Esophagus squamous epithelium (tissue), 5 donors: ENCODE measurements at regions not wholly inside any gene's neighbourhood (a gene's known extent, or its start where the extent isn't known, plus 50 kb on each side); places are given as distances from the start of the nearest gene placed in this dataset.
A peak's percentile ranks its signal among the peaks of the same experiment; 100 is the strongest.
"Not testable (repeated sequence)": the region's sequence is repeated elsewhere in the genome, so short reads cannot be mapped to it uniquely, and the experiment has no call there.

Experiments
- DNase-seq: peaks from one replicate; lab custom pipeline; 2025; lab: John Stamatoyannopoulos, UW
- H3K27ac ChIP-seq, 4 donors: fragments of 200-600 bp; sonication (generic); one replicate each; pipeline ENCODE4 v1.5.1; 2016 to 2019; ENCODE audit warnings: mild to moderate bottlenecking in 1 of 4
- H3K27me3 ChIP-seq, 4 donors: fragments of 200-600 bp; sonication (generic); 1 replicate in 3 of 4; 2 replicates in 1 of 4; pipeline versions ENCODE4 v1.5.1 to v1.6.0; 2017 to 2021; ENCODE audit warnings: antibody characterized with exemption in 1 of 4
- H3K36me3 ChIP-seq, 3 donors: fragments of 200-600 bp; sonication (generic); one replicate each; pipeline ENCODE4 v1.5.1; 2016 to 2019
- H3K4me1 ChIP-seq, 3 donors: fragments of 200-600 bp; sonication (generic); one replicate each; pipeline ENCODE4 v1.5.1; 2017 to 2019
- H3K4me3 ChIP-seq, 4 donors: fragments of 200-600 bp; sonication (generic); 1 replicate in 3 of 4; 2 replicates in 1 of 4; pipeline ENCODE4 v1.5.1; 2016 to 2019; ENCODE audit warnings: mild to moderate bottlenecking in 2 of 4, moderate library complexity in 1 of 4
- H3K9me3 ChIP-seq, 3 donors: fragments of 200-600 bp; sonication (generic); one replicate each; pipeline ENCODE4 v1.5.1; 2016 to 2019
- POLR2A ChIP-seq, 4 donors: fragments of 450-650 bp; IDR thresholded peaks; one replicate each; pipeline ENCODE4 v1.6.1; 2017; ENCODE audit warnings: antibody characterized with exemption in 4 of 4, mild to moderate bottlenecking in 4 of 4, moderate library complexity in 3 of 4
- WGBS, 2 donors: methylation state at CpG; one replicate each; pipeline ENCODE4 v1.1.5; 2018; 5-methylcytosine and 5-hydroxymethylcytosine counted together
- intact Hi-C: fragments of 100-400 bp; cut with DNase I; formaldehyde crosslinking; loops from one replicate; pipeline ENCODE4 v1.15.0; 2022
- TF ChIP-seq, protein P1 (sequence below), 6 experiments: fragments of 450-650 bp in 4 of 6; fragments of 200-600 bp in 2 of 6; sonication (generic) in 2 of 6; IDR thresholded peaks; one replicate each; pipeline ENCODE4 v1.5.1; 2016 to 2019; ENCODE audit warnings: antibody characterized with exemption in 6 of 6, mild to moderate bottlenecking in 4 of 6, moderate library complexity in 4 of 6
- donor health status: DM: yes; HTN: yes; CAD: no.

DNA sequence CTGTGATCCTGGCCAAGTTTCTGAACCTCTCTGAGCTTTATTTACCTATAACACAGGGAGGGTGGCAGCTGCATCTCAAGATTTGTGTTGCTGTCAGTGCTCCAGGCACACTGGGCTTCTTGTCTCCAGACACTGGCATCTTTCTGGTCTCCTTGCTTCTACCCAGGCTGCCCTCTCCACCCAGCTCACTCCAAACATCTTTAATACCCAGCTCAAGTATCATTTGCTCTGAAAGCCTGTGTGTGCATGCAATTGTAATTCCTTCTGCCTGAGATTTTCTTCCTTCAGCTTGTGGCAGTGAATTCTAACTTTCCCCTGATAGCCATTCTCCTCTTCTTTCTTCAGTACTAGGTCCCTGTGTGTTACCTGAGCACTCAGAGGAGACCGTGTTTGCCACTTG, 50.7 kb upstream of the USP7 start:
- H3K4me3 ChIP-seq = no peak overlapping the region
- DNase-seq = no peak
- H3K36me3 ChIP-seq = no peaks in the 10 kb centered on the region
- peaks cover 0 to 12% (median 7%) of the 10 kb centered on the region in 3 donors for H3K9me3 ChIP-seq
- TF ChIP-seq, protein P1, sequence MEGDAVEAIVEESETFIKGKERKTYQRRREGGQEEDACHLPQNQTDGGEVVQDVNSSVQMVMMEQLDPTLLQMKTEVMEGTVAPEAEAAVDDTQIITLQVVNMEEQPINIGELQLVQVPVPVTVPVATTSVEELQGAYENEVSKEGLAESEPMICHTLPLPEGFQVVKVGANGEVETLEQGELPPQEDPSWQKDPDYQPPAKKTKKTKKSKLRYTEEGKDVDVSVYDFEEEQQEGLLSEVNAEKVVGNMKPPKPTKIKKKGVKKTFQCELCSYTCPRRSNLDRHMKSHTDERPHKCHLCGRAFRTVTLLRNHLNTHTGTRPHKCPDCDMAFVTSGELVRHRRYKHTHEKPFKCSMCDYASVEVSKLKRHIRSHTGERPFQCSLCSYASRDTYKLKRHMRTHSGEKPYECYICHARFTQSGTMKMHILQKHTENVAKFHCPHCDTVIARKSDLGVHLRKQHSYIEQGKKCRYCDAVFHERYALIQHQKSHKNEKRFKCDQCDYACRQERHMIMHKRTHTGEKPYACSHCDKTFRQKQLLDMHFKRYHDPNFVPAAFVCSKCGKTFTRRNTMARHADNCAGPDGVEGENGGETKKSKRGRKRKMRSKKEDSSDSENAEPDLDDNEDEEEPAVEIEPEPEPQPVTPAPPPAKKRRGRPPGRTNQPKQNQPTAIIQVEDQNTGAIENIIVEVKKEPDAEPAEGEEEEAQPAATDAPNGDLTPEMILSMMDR (IDR thresholded peaks at IDR 0.05) = no peak
- TF ChIP-seq POLR2A (IDR thresholded peaks at IDR 0.05) = no peak
- H3K27me3 ChIP-seq = peaks cover 0 to 24% (median 0%) of the 10 kb centered on the region in 4 donors
- peaks cover 0 to 5% (median 0%) of the 10 kb centered on the region in 3 donors for H3K4me1 ChIP-seq
- 100% methylated on average over 1 of the region's 1 CpG for WGBS, 2 donors
- intact Hi-C loops = no loop called here
- H3K27ac ChIP-seq = no peak overlapping the region

DNA sequence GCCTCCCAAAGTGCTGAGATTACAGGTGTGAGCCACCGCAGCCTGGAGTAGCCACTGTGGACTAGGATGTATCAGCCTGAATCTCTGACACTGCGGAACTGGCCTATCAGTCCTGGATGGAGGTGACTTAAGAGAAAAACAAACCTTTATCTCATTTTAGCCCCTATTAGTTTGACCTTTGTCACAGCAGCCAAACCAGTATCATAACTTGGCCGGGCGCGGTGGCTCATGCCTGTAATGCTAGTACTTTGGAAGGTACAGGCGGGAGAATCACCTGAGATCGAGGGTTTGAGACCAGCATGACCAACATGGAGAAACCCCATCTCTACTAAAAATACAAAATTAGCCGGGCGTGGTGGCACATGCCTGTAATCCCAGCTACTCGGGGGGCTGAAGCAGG, 51.8 kb upstream of the USP7 start:
- 83 to 98% methylated on average over 4 to 6 of the region's 10 CpGs for WGBS, 2 donors
- intact Hi-C loops = no loop called here
- peaks cover 0 to 22% (median 0%) of the 10 kb centered on the region in 4 donors for H3K27me3 ChIP-seq

GRCh38 chr16:9016005-9016404, 52.3 kb upstream of the USP7 start:
- intact Hi-C loops, DNase-seq, H3K4me1 ChIP-seq, H3K36me3 ChIP-seq, H3K27ac ChIP-seq, H3K4me3 ChIP-seq: not testable (repeated sequence)
- 91 to 100% methylated on average over 1 of the region's 1 CpG for WGBS, 2 donors
- Histone ChIP-seq H3K9me3 (peaks cover 0 to 12% (median 7%) of the 10 kb centered on the region in 3 donors), H3K27me3 (peaks cover 0 to 22% (median 0%) of the 10 kb centered on the region in 4 donors)

More for the DNA sequence above, 51.8 kb upstream of the USP7 start:
- Histone ChIP-seq H3K4me1 (peaks cover 0 to 5% (median 0%) of the 10 kb centered on the region in 3 donors), H3K9me3 (peaks cover 0 to 12% (median 7%) of the 10 kb centered on the region in 3 donors), H3K27ac (no peak overlapping the region), H3K4me3 (no peak overlapping the region), H3K36me3 (no peaks in the 10 kb centered on the region)
- TF ChIP-seq, protein P1 (IDR thresholded peaks at IDR 0.05) = no peak
- TF ChIP-seq POLR2A (IDR thresholded peaks at IDR 0.05) = no peak
- DNase-seq = no peak

DNA sequence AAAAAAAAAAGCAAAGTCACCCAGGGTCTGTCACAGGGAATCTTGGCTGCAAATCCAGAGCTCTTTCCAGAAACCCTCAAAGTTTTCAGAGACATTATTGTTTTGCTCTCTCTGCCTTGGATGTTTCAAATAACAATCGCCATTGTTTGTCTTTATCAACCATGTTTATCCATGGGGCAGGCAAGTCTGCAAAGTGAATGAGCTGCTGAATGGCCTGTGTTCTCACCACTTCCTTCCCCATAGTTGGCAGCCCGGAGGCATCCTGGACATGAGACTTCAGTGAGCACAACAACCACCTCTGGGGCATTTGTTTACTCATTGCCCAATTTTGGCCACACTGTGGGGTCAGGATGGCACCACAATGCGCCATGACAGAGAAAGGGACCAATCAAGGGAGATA, 53.1 kb upstream of the USP7 start:
- Histone ChIP-seq H3K9me3 (peaks cover 0 to 12% (median 7%) of the 10 kb centered on the region in 3 donors), H3K4me1 (peaks cover 0 to 5% (median 0%) of the 10 kb centered on the region in 3 donors), H3K36me3 (no peaks in the 10 kb centered on the region), H3K4me3 (no peak overlapping the region), H3K27me3 (peaks cover 0 to 22% (median 0%) of the 10 kb centered on the region in 4 donors), H3K27ac (no peak overlapping the region)
- DNase-seq = no peak
- WGBS, 2 donors = 41 to 74% methylated on average over 2 to 3 of the region's 3 CpGs
- intact Hi-C loops = no loop called here
- TF ChIP-seq, protein P1 (IDR thresholded peaks at IDR 0.05) = no peak
- TF ChIP-seq POLR2A (IDR thresholded peaks at IDR 0.05) = no peak

GRCh38 chr16:9027070-9027799, 63.5 kb upstream of the USP7 start:
- Histone ChIP-seq H3K4me1 (peaks cover 0 to 16% (median 0%) of the 10 kb centered on the region in 3 donors), H3K4me3 (peak overlapping the region in 2 of 4 donors; percentile 4 to 35), H3K36me3 (no peaks in the 10 kb centered on the region), H3K27ac (peak overlapping the region; percentile 55 to 68 (median 65)), H3K27me3 (no peaks in the 10 kb centered on the region), H3K9me3 (no peaks in the 10 kb centered on the region)
- no peak for DNase-seq
- intact Hi-C loops = no loop called here
- 36 to 43% methylated on average over 13 of the region's 13 CpGs for WGBS, 2 donors
- TF ChIP-seq POLR2A (IDR thresholded peaks at IDR 0.05) = no peak
- TF ChIP-seq, protein P1 (IDR thresholded peaks at IDR 0.05) = no peak

DNA sequence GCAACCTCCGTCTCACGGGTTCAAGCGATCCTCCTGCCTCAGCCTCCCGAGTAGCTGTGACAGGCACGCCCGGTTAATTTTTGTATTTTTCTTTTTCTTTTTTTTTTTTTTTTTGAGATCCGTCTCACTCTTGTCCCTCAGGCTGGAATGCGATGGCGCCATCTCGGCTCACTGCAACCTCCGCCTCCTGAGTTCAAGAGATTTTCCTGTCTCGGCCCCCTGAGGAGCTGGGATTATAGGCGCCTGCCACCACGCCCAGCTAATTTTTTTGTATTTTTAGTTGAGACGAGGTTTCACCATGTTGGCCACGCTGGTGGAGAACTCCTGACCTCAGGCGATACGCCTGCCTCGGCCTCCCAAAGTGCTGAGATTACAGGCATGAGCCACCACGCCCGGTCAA, 63.0 kb upstream of the HAPSTR1 start:
- H3K27ac ChIP-seq, H3K9me3 ChIP-seq, intact Hi-C loops, H3K36me3 ChIP-seq, H3K27me3 ChIP-seq, DNase-seq, H3K4me3 ChIP-seq: not testable (repeated sequence)
- 81 to 84% methylated on average over 15 to 16 of the region's 21 CpGs for WGBS, 2 donors
- peaks cover 0 to 21% (median 4%) of the 10 kb centered on the region in 3 donors for H3K4me1 ChIP-seq
